C4-2B (cell line): ENCODE measurements at regions not wholly inside any gene's neighbourhood (a gene's known extent, or its start where the extent isn't known, plus 50 kb on each side); places are given as distances from the start of the nearest gene placed in this dataset.

Experiments
- CTCF ChIP-seq: fragments of 450-650 bp; conservative IDR thresholded peaks from 2 replicates; pipeline ENCODE4 v1.5.1; 2017; ENCODE audit warnings: mild to moderate bottlenecking
- ZFX ChIP-seq: fragments of 450-650 bp; IDR thresholded peaks from 2 replicates; pipeline ENCODE4 v1.6.1; 2017

GRCh38 chr1:58983633-58984245 lies 199.9 kb upstream of the JUN start:
- TF ChIP-seq CTCF (no peak), ZFX (no peak)
